RWPE1 (cell line): ENCODE measurements at regions not wholly inside any gene's neighbourhood (a gene's known extent, or its start where the extent isn't known, plus 50 kb on each side); places are given as distances from the start of the nearest gene placed in this dataset.

Experiments
- CTCF ChIA-PET: fragments of 350-600 bp; sonication (Branson Sonifier 250); formaldehyde crosslinking; extraction: SDS; loops from one replicate; lab custom pipeline; 2021; lab: Yijun Ruan, JAX
- POLR2A ChIA-PET: fragments of 400-600 bp; formaldehyde crosslinking; extraction: SDS; loops from one replicate; lab custom pipeline; 2020; ENCODE audit warnings: antibody characterized with exemption; ENCODE audit not compliant: low non-redundant PET; lab: Yijun Ruan, JAX
- DNase-seq: peaks from one replicate; pipeline ENCODE4 v3.0.0; 2012; ENCODE audit warnings: low spot score
- H3K27ac ChIP-seq: fragments of 450-650 bp; 2 replicates; pipeline ENCODE4 v1.5.1; 2017
- TF ChIP-seq, protein P1 (sequence below): fragments of 450-650 bp; conservative IDR thresholded peaks from 2 replicates; pipeline ENCODE4 v1.5.1; 2017; ENCODE audit warnings: low read depth, mild to moderate bottlenecking

DNA sequence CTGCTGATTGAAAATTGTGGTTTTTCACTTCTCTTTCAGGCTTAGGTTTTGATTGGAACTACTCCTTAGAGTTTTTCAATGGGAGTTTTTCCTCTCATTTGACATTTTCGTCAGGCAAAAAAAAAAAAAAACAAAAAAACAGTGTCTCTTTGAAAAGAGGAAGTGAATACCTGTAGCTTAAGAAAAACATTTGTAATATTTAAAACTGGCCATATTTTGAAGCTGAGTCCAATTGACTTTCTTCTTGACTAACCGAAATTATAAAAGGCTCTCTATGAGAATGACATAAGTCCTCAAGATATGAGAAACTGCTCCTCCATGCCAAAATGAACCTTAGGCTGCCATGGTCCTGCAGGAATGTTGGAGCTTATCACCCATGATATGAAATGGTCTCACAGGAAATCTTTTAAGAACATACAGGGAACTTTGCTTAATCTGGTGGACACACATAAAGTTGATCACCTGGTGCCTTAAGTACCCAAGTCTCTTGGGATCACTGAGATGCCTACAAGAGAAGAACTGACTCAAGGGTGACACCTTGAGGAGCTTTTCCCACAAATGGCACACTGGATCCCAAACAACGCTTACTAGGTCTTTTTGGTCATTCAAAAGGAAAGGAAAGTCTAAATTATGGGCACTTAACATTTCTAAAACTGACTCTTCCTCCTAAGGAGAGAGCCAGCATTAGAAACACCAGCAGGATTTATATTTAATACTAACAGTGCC lies 263.4 kb downstream of the CDC14C start:
- ChIA-PET POLR2A (no interaction called here), CTCF (interaction anchor here (0.7 kb wide), 1 partner anchor 627 kb away, joined by 4 read pairs; no protein-coding TSS in a partner anchor)
- TF ChIP-seq, protein P1, sequence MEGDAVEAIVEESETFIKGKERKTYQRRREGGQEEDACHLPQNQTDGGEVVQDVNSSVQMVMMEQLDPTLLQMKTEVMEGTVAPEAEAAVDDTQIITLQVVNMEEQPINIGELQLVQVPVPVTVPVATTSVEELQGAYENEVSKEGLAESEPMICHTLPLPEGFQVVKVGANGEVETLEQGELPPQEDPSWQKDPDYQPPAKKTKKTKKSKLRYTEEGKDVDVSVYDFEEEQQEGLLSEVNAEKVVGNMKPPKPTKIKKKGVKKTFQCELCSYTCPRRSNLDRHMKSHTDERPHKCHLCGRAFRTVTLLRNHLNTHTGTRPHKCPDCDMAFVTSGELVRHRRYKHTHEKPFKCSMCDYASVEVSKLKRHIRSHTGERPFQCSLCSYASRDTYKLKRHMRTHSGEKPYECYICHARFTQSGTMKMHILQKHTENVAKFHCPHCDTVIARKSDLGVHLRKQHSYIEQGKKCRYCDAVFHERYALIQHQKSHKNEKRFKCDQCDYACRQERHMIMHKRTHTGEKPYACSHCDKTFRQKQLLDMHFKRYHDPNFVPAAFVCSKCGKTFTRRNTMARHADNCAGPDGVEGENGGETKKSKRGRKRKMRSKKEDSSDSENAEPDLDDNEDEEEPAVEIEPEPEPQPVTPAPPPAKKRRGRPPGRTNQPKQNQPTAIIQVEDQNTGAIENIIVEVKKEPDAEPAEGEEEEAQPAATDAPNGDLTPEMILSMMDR: no peak; the same call in 1 of the 2 replicates
- no peak overlapping the region for H3K27ac ChIP-seq
- no peak for DNase-seq

- ChIA-PET POLR2A (no interaction called here), CTCF (no interaction called here)
- DNase-seq: no peak
- TF ChIP-seq, protein P1: no peak
- H3K27ac ChIP-seq: no peak overlapping the region
Observed at GRCh38 chr7:49228426-49229098, 304.2 kb downstream of the CDC14C start.

- H3K27ac ChIP-seq: no peak overlapping the region
- CTCF ChIA-PET: no interaction called here
- DNase-seq: no peak
- POLR2A ChIA-PET: no interaction called here
- TF ChIP-seq, protein P1: no peak
Observed at GRCh38 chr7:49229246-49229645, 304.9 kb downstream of the CDC14C start.

- TF ChIP-seq, protein P1: no peak
- DNase-seq: no peak
- no peak overlapping the region for H3K27ac ChIP-seq
- ChIA-PET CTCF (no interaction called here), POLR2A (no interaction called here)
Observed at GRCh38 chr7:49243521-49243920, 319.2 kb downstream of the CDC14C start.

GRCh38 chr7:49244543-49244942 lies 320.2 kb downstream of the CDC14C start:
- ChIA-PET CTCF (no interaction called here), POLR2A (no interaction called here)
- TF ChIP-seq, protein P1: no peak
- DNase-seq: no peak
- H3K27ac ChIP-seq: no peak overlapping the region

DNA sequence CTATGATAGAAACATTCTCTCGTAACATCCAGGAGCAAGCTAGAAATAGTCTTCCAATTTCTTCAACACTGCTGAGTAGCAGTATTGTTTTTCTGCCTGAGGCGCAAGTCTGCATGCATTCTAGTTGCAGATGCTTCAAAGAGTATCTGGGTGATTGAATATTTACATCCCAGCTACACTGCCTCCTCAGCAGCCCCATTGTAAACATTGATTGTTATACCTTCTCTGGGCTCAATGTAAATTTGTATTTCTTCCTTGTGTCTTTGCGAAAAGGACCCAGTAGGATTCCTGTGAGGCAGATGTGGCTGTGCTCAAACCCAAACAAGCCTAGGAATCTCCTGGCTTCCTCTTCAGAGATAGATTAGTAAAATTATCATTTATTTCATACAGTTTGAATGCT lies 320.7 kb downstream of the CDC14C start:
- H3K27ac ChIP-seq: no peak overlapping the region
- TF ChIP-seq, protein P1: no peak
- POLR2A ChIA-PET: no interaction called here
- DNase-seq: no peak
- CTCF ChIA-PET: interaction anchor here (1.3 kb wide), 1 partner anchor 17 kb away, joined by 7 read pairs; no protein-coding TSS in a partner anchor
